GM12872 (cell line): ENCODE measurements at regions not wholly inside any gene's neighbourhood (a gene's known extent, or its start where the extent isn't known, plus 50 kb on each side); places are given as distances from the start of the nearest gene placed in this dataset.

Experiments used
- CTCF ChIP-seq: IDR thresholded peaks from 3 replicates; pipeline ENCODE4 v1.5.1; 2011; ENCODE audit warnings: low read depth, mild to moderate bottlenecking, low read length, moderate library complexity; ENCODE audit not compliant: insufficient read depth

GRCh38 chr4:103445377-103445776 is 247.2 kb upstream of the CENPE start:
- no peak for TF ChIP-seq CTCF

GRCh38 chr4:103443324-103443723 is 245.2 kb upstream of the CENPE start:
- TF ChIP-seq CTCF: no peak

- peak; percentile 57 for TF ChIP-seq CTCF
Observed at GRCh38 chr4:103429283-103429682, 231.1 kb upstream of the CENPE start.

GRCh38 chr4:103425406-103425805 is 227.3 kb upstream of the CENPE start:
- TF ChIP-seq CTCF: no peak

GRCh38 chr4:103424853-103425252 is 226.7 kb upstream of the CENPE start:
- TF ChIP-seq CTCF: no peak

- no peak for TF ChIP-seq CTCF
Observed at GRCh38 chr4:103423261-103423660, 225.1 kb upstream of the CENPE start.

GRCh38 chr4:103422467-103423219 is 224.5 kb upstream of the CENPE start:
- TF ChIP-seq CTCF: no peak
